ENCODE measurements at regions not wholly inside any gene's neighbourhood (a gene's known extent, or its start where the extent isn't known, plus 50 kb on each side); places are given as distances from the start of the nearest gene placed in this dataset.

DNA sequence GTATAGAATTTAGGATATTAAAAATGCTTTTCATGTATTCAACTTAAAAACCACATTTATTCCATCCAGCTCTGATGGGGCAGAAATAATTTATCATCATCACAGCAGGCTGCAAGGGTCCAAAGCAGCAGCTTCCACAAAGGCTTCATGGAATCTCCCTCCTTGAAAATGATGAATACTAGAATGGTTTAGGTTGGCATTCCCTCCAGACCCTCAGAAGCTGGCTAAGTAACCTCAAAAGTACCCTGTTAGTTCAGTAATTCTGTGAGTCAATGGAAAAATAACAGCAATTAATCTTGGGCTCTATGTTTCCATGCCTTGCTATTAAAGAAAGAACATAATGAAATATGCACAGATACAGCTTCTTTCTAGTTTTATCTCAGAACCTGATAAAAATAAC lies 594.9 kb upstream of the DIPK2B start:
- Histone ChIP-seq H3K4me1 (ENCODE audit: control insufficient read depth, insufficient read depth, low read length) (peaks cover 34% of the 10 kb centered on the region), H3K27ac (ENCODE audit: low read length) (peak overlapping the region; percentile 6; the same call in 1 of the 2 replicates), H3K9me3 (ENCODE audit: control insufficient read depth, insufficient read depth, low read depth, low read length) (no peaks in the 10 kb centered on the region), H3K4me3 (ENCODE audit: low read depth in 2 of 2, low read length in 2 of 2) (no peak overlapping the region), H3K36me3 (ENCODE audit: control insufficient read depth, insufficient read depth, low read length) (no peaks in the 10 kb centered on the region), H3K27me3 (ENCODE audit: control insufficient read depth, insufficient read depth, low read length) (no peaks in the 10 kb centered on the region)
- BruUV-seq (replicated peaks), result no TSS peak
- TF ChIP-seq, protein P1, sequence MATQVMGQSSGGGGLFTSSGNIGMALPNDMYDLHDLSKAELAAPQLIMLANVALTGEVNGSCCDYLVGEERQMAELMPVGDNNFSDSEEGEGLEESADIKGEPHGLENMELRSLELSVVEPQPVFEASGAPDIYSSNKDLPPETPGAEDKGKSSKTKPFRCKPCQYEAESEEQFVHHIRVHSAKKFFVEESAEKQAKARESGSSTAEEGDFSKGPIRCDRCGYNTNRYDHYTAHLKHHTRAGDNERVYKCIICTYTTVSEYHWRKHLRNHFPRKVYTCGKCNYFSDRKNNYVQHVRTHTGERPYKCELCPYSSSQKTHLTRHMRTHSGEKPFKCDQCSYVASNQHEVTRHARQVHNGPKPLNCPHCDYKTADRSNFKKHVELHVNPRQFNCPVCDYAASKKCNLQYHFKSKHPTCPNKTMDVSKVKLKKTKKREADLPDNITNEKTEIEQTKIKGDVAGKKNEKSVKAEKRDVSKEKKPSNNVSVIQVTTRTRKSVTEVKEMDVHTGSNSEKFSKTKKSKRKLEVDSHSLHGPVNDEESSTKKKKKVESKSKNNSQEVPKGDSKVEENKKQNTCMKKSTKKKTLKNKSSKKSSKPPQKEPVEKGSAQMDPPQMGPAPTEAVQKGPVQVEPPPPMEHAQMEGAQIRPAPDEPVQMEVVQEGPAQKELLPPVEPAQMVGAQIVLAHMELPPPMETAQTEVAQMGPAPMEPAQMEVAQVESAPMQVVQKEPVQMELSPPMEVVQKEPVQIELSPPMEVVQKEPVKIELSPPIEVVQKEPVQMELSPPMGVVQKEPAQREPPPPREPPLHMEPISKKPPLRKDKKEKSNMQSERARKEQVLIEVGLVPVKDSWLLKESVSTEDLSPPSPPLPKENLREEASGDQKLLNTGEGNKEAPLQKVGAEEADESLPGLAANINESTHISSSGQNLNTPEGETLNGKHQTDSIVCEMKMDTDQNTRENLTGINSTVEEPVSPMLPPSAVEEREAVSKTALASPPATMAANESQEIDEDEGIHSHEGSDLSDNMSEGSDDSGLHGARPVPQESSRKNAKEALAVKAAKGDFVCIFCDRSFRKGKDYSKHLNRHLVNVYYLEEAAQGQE (IDR thresholded peaks at IDR 0.05; ENCODE audit: insufficient read depth in 1 of 2, low read depth in 2 of 2, low read length in 1 of 2), result no peak
- no peak for TF ChIP-seq POLR2AphosphoS5 (IDR thresholded peaks at IDR 0.05; ENCODE audit: low read depth, low read length)
- no peak for TF ChIP-seq SIN3A (IDR thresholded peaks at IDR 0.05; ENCODE audit: borderline replicate concordance, insufficient read depth, low read depth, low read length)
- TF ChIP-seq TCF7L2 (IDR thresholded peaks at IDR 0.05; ENCODE audit: low read depth, low read length), result no peak
- TF ChIP-seq, protein P2, sequence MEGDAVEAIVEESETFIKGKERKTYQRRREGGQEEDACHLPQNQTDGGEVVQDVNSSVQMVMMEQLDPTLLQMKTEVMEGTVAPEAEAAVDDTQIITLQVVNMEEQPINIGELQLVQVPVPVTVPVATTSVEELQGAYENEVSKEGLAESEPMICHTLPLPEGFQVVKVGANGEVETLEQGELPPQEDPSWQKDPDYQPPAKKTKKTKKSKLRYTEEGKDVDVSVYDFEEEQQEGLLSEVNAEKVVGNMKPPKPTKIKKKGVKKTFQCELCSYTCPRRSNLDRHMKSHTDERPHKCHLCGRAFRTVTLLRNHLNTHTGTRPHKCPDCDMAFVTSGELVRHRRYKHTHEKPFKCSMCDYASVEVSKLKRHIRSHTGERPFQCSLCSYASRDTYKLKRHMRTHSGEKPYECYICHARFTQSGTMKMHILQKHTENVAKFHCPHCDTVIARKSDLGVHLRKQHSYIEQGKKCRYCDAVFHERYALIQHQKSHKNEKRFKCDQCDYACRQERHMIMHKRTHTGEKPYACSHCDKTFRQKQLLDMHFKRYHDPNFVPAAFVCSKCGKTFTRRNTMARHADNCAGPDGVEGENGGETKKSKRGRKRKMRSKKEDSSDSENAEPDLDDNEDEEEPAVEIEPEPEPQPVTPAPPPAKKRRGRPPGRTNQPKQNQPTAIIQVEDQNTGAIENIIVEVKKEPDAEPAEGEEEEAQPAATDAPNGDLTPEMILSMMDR (IDR thresholded peaks at IDR 0.05), result no peak
- DNase-seq (ENCODE audit: low read depth, low spot score) (no peak), ATAC-seq (no peak)
- ChIA-PET POLR2A (no interaction called here), CTCF (no interaction called here)
- in situ Hi-C loops (cut with HindIII; ENCODE audit: low pct_unique_long_range_greater_than_20kb, low sequenced_read_pairs) (no loop called here), intact Hi-C loops (cut with micrococcal nuclease; ENCODE audit: unreplicated experiment) (no loop called here)

DNA sequence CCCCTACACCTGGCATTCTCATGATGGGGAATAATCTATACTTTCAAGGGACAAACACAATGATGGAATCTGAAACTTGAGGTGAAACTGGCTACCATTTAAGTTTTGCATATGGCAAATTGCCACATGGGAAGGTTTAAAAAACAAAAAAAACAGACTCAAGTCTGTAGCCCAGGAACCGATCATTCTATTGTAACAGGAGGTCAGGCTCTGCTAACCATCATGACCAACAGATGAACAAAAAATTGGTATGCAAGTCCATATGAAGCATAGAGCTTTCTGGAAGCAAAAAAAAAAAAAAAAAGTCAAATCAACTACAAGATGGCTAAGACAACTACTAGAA lies 594.3 kb upstream of the DIPK2B start:
- no peaks in the 10 kb centered on the region for H3K27me3 ChIP-seq (ENCODE audit: control insufficient read depth, insufficient read depth, low read length)
- DNase-seq (ENCODE audit: low read depth, low spot score) (no peak), ATAC-seq (no peak)
- no TSS peak for BruUV-seq (replicated peaks)
- ChIA-PET CTCF (interaction anchor here (0.6 kb wide), 1 partner anchor 14 kb away, joined by 4 read pairs; no protein-coding TSS in a partner anchor), POLR2A (interaction anchor here (0.7 kb wide), 1 partner anchor 549 kb away, joined by 7 read pairs; no protein-coding TSS in a partner anchor)
- no peak overlapping the region for H3K4me3 ChIP-seq (ENCODE audit: low read depth in 2 of 2, low read length in 2 of 2)
- in situ Hi-C loops (cut with HindIII; ENCODE audit: low pct_unique_long_range_greater_than_20kb, low sequenced_read_pairs) (no loop called here), intact Hi-C loops (cut with micrococcal nuclease; ENCODE audit: unreplicated experiment) (no loop called here)
- H3K27ac ChIP-seq (ENCODE audit: low read length), result peak overlapping the region; percentile 6
- H3K4me1 ChIP-seq (ENCODE audit: control insufficient read depth, insufficient read depth, low read length), result peaks cover 29% of the 10 kb centered on the region
- TF ChIP-seq, protein P1 (IDR thresholded peaks at IDR 0.05; ENCODE audit: insufficient read depth in 1 of 2, low read depth in 2 of 2, low read length in 1 of 2), result no peak
- TF ChIP-seq SIN3A (IDR thresholded peaks at IDR 0.05; ENCODE audit: borderline replicate concordance, insufficient read depth, low read depth, low read length) (no peak), POLR2AphosphoS5 (IDR thresholded peaks at IDR 0.05; ENCODE audit: low read depth, low read length) (no peak), TCF7L2 (IDR thresholded peaks at IDR 0.05; ENCODE audit: low read depth, low read length) (no peak)
- TF ChIP-seq, protein P2 (IDR thresholded peaks at IDR 0.05), result no peak
- no peaks in the 10 kb centered on the region for H3K36me3 ChIP-seq (ENCODE audit: control insufficient read depth, insufficient read depth, low read length)
- H3K9me3 ChIP-seq (ENCODE audit: control insufficient read depth, insufficient read depth, low read depth, low read length), result no peaks in the 10 kb centered on the region

All from Panc1 (cell line).